Endothelial cell (in vitro differentiated cells): ENCODE measurements at regions not wholly inside any gene's neighbourhood (a gene's known extent, or its start where the extent isn't known, plus 50 kb on each side); places are given as distances from the start of the nearest gene placed in this dataset.
"Not testable (repeated sequence)": the region's sequence is repeated elsewhere in the genome, so short reads cannot be mapped to it uniquely, and the experiment has no call there.

Experiments
- DNase-seq: peaks from one replicate; pipeline ENCODE4 v3.0.0; 2021; ENCODE audit warnings: low spot score
- H3K27ac Mint-ChIP-seq: one replicate; pipeline ENCODE4 v1.8.0; 2021; ENCODE audit warnings: mixed read lengths, inconsistent platforms; ENCODE audit not compliant: unreplicated experiment
- H3K27me3 Mint-ChIP-seq: one replicate; pipeline ENCODE4 v1.8.0; 2021; ENCODE audit warnings: mild to moderate bottlenecking, moderate library complexity, mixed read lengths, inconsistent platforms; ENCODE audit not compliant: unreplicated experiment
- H3K36me3 Mint-ChIP-seq: one replicate; pipeline ENCODE4 v1.8.0; 2021; ENCODE audit warnings: mild to moderate bottlenecking, low read depth, mixed read lengths, inconsistent platforms; ENCODE audit not compliant: unreplicated experiment
- H3K4me1 Mint-ChIP-seq: one replicate; pipeline ENCODE4 v1.8.0; 2021; ENCODE audit warnings: mild to moderate bottlenecking, mixed read lengths, inconsistent platforms; ENCODE audit not compliant: unreplicated experiment
- H3K4me3 Mint-ChIP-seq: one replicate; pipeline ENCODE4 v1.8.0; 2021; ENCODE audit warnings: mild to moderate bottlenecking, mixed read lengths, inconsistent platforms; ENCODE audit not compliant: unreplicated experiment
- H3K9me3 Mint-ChIP-seq: one replicate; pipeline ENCODE4 v1.8.0; 2021; ENCODE audit warnings: mixed read lengths, inconsistent platforms; ENCODE audit not compliant: unreplicated experiment
- TF ChIP-seq, protein P1 (sequence below): fragments of 200-600 bp; sonication (generic); IDR thresholded peaks from one replicate; pipeline ENCODE4 v1.5.0; 2021; ENCODE audit warnings: antibody characterized with exemption; ENCODE audit not compliant: unreplicated experiment

- Mint-ChIP-seq H3K4me1 (peaks cover 17% of the 10 kb centered on the region), H3K4me3 (no peak overlapping the region), H3K9me3 (no peaks in the 10 kb centered on the region), H3K27ac (no peak overlapping the region), H3K27me3 (peaks cover 1% of the 10 kb centered on the region), H3K36me3 (no peaks in the 10 kb centered on the region)
- DNase-seq, result no peak
- TF ChIP-seq, protein P1, sequence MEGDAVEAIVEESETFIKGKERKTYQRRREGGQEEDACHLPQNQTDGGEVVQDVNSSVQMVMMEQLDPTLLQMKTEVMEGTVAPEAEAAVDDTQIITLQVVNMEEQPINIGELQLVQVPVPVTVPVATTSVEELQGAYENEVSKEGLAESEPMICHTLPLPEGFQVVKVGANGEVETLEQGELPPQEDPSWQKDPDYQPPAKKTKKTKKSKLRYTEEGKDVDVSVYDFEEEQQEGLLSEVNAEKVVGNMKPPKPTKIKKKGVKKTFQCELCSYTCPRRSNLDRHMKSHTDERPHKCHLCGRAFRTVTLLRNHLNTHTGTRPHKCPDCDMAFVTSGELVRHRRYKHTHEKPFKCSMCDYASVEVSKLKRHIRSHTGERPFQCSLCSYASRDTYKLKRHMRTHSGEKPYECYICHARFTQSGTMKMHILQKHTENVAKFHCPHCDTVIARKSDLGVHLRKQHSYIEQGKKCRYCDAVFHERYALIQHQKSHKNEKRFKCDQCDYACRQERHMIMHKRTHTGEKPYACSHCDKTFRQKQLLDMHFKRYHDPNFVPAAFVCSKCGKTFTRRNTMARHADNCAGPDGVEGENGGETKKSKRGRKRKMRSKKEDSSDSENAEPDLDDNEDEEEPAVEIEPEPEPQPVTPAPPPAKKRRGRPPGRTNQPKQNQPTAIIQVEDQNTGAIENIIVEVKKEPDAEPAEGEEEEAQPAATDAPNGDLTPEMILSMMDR, result no peak
Measured at GRCh38 chr12:9363145-9363544, 154.9 kb upstream of the PZP start.

DNA sequence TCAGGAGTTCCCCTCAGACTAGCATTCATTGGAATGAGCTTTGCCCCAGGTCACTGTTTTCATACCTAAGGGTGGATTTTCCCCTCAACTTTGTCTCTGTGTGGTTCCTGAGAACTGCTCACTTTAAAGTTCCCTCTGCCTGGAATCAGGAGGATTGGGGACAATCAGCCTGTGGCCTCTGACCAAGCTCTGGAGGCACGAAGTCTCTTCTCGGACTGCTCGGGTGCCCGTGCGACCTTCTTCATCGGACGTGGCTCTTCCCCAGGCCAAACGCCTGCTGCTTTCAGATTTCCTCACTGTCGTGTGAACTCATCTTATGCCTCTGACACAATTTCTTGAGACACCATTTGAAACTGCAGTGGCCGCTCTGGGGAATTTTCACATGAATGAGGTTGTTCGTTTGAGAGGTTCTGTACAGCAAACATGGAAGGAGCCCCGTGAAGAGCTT lies 153.7 kb upstream of the PZP start:
- Mint-ChIP-seq H3K4me1 (peaks cover 6% of the 10 kb centered on the region), H3K36me3 (no peaks in the 10 kb centered on the region), H3K27ac (no peak overlapping the region), H3K9me3 (no peaks in the 10 kb centered on the region), H3K4me3 (no peak overlapping the region), H3K27me3 (peaks cover 1% of the 10 kb centered on the region)
- TF ChIP-seq, protein P1, result no peak
- DNase-seq, result no peak

DNA sequence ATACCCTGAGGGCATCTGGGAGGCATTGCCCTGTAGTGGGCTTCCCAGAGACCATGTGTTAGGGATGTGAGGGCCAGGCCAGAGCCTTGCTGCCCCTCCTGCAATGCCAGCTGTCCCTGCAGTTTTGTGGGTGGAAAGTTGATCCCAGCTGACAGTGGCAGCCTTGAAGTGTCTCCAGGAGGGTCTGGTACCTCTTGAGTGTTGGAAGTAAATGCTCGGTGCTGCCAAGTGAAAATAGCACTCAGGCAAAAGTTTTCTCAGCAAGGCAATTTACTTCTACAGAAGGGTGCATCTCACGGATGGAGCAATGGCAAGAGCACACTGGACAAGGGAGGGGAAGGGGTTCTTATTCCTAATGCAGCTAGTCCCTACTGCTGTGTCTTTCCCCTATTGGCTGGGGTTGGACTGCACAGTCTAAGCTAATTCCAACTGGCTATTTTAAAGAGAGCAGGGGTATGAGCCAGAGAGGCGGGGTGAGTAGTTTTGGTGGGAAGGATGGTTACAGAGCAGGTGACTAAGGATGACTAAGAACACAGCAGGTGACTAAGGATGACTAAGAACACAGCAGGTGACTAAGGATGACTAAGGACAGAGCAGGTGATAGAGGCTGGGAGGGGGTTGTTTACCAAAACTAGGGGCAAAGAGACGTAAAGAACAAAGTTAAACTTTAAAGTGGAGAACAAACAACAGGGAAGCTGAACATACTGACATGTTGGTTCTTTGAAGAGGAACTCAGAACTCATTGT lies 146.0 kb upstream of the PZP start:
- not testable (repeated sequence) for H3K27me3 Mint-ChIP-seq, H3K4me3 Mint-ChIP-seq, H3K4me1 Mint-ChIP-seq, DNase-seq, H3K27ac Mint-ChIP-seq
- Mint-ChIP-seq H3K9me3 (peaks cover 11% of the 10 kb centered on the region), H3K36me3 (peaks cover 19% of the 10 kb centered on the region)

- H3K4me1 Mint-ChIP-seq, result no peaks in the 10 kb centered on the region
- H3K4me3 Mint-ChIP-seq, result no peak overlapping the region
- no peak overlapping the region for H3K27ac Mint-ChIP-seq
- TF ChIP-seq, protein P1, result no peak
- H3K9me3 Mint-ChIP-seq, result peaks cover 11% of the 10 kb centered on the region
- H3K27me3 Mint-ChIP-seq, result peaks cover 1% of the 10 kb centered on the region
- no peak for DNase-seq
- peaks cover 19% of the 10 kb centered on the region for H3K36me3 Mint-ChIP-seq
Measured at GRCh38 chr12:9351136-9351535, 142.9 kb upstream of the PZP start.

DNA sequence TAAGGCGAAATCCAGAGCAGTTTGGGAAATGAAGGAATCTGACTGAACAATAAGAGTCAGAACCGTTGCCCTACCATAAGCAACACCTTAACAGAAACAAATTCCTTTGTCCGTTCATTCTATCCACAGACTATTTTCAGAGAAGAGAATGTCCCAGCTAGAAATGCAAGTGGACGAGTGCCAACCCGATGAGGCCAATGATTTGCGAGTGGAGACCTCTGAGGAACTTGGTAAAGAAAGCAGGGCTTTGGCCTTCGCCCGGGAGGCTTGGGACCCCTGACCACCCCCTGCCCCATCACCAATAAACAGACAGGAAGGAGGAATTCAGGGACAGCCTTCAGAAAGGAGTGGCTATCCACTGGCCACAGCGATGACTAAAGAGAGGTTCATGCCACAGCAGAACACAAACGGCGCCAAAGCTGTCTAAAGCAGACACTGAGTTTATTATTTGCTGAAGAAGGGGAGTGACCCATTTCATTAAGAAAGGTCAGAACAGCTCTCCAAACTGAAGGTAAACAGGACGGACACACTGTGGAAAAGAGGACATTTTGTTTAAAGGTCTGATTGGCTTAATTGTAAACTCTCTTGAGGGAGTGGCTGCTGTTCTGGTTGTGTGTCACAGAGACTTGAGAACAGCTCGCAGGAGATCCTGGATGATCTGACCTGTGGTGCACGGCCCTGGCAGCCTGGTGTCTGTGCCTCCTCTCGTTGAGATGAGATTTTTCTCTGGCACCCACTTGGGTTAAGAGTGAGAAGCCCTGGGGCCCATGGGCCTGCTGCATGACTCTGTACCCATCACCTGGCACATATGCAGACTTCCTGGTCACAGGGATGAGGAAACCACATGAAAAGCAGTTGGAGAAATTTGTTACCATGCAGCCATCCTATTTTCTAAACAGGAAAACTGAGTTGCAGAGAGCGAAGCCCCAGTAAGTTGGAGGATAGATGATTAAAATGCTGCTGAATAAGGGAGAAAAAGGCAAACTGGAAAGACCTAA lies 142.0 kb upstream of the PZP start:
- Mint-ChIP-seq H3K4me3 (no peak overlapping the region), H3K27me3 (no peaks in the 10 kb centered on the region), H3K36me3 (peaks cover 19% of the 10 kb centered on the region), H3K27ac (no peak overlapping the region), H3K9me3 (peaks cover 11% of the 10 kb centered on the region), H3K4me1 (no peaks in the 10 kb centered on the region)
- TF ChIP-seq, protein P1, result no peak
- no peak for DNase-seq
